HFFc6 (cell line): ENCODE measurements at regions not wholly inside any gene's neighbourhood (a gene's known extent, or its start where the extent isn't known, plus 50 kb on each side); places are given as distances from the start of the nearest gene placed in this dataset.

ENCODE experiments used
- DNase-seq: peaks from one replicate; pipeline ENCODE4 v3.0.0-alpha.2; 2018
- H3K27ac Mint-ChIP-seq: 2 replicates; pipeline ENCODE4 v1.8.0; 2020; ENCODE audit warnings: mild to moderate bottlenecking, mixed read lengths
- H3K27me3 Mint-ChIP-seq: 2 replicates; pipeline ENCODE4 v1.8.0; 2021; ENCODE audit warnings: mild to moderate bottlenecking, moderate library complexity, mixed read lengths; ENCODE audit not compliant: insufficient read depth
- H3K36me3 Mint-ChIP-seq: 2 replicates; pipeline ENCODE4 v1.8.0; 2021; ENCODE audit warnings: low read depth, mixed read lengths
- H3K4me1 Mint-ChIP-seq: 2 replicates; pipeline ENCODE4 v1.8.0; 2020; ENCODE audit warnings: low read depth, mixed read lengths
- H3K4me3 Mint-ChIP-seq: 2 replicates; pipeline ENCODE4 v1.8.0; 2020; ENCODE audit warnings: mild to moderate bottlenecking, moderate library complexity, mixed read lengths
- H3K9me3 Mint-ChIP-seq: 2 replicates; pipeline ENCODE4 v1.8.0; 2020; ENCODE audit warnings: mild to moderate bottlenecking, mixed read lengths
- CTCF ChIP-seq: fragments of 200-600 bp; sonication (generic); IDR thresholded peaks from 2 replicates; pipeline ENCODE4 v1.5.0; 2021; ENCODE audit warnings: antibody characterized with exemption, mild to moderate bottlenecking

DNA sequence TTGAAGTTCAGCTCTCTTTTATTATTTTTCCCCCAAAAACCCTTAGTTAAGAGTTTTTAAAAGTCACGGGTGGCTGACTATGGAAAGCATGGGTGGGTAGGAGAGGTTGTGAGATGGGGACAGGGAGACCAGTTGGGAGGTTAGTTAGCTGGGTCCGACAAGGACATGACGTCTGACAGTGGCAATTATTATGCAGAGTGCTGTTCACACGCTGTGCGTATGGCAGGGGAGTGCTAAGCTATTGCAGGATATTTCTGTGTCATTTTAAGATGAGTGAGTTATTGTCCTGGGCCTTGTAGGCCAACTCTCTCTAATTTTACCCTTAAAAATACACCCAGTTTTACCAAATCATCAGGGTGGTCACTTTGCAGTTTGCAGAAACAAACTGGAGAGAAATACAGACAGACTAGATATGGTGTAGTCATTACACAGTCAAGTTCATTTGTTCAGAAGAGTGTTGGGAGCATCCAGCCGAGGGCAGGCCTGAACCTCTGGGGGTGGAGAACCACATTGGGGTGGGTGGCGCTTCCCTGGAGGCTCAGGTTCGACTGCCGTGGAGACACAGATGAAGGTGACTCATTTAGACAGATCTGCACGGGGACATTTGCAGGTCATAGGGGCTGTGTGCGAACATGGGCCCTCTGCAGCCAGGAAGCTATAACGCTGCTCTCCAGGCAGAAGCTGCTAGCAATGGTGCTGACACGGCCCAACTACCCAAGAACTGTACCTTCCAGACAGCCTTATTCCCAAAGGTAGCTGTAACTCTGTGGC lies 307.6 kb downstream of the QKI start:
- H3K9me3 Mint-ChIP-seq, result peaks cover 3% of the 10 kb centered on the region; the same call in 1 of the 2 replicates
- no peak overlapping the region for H3K4me3 Mint-ChIP-seq
- TF ChIP-seq CTCF, result no peak
- no peak for DNase-seq
- no peaks in the 10 kb centered on the region for H3K4me1 Mint-ChIP-seq
- H3K27ac Mint-ChIP-seq, result no peak overlapping the region
- no peaks in the 10 kb centered on the region for H3K36me3 Mint-ChIP-seq
- H3K27me3 Mint-ChIP-seq, result peaks cover 25% of the 10 kb centered on the region

DNA sequence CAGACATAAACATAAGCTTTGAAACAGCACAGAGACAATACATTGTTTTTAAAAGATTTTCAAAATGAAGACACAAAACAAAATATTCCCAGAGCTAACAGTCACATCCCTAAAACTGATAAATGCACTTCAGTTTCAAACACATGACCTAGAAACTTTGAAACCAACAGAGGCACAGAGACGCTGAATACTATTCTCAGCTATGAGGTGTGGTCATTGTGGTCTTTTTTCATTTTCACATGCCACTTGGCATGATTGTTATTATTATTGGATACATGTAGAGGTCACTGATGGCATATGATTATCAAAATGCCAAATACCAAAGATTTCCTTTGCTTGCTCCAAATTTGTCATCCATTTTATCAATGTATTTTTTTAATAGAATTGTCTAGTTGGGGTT lies 306.9 kb downstream of the QKI start:
- Mint-ChIP-seq H3K27me3 (peaks cover 24% of the 10 kb centered on the region), H3K4me3 (no peak overlapping the region), H3K9me3 (peaks cover 5% of the 10 kb centered on the region; the same call in 1 of the 2 replicates), H3K4me1 (no peaks in the 10 kb centered on the region), H3K36me3 (no peaks in the 10 kb centered on the region), H3K27ac (no peak overlapping the region)
- no peak for DNase-seq
- no peak for TF ChIP-seq CTCF

- Mint-ChIP-seq H3K27me3 (peaks cover 18% of the 10 kb centered on the region), H3K9me3 (peaks cover 5% of the 10 kb centered on the region; the same call in 1 of the 2 replicates), H3K36me3 (no peaks in the 10 kb centered on the region), H3K4me3 (no peak overlapping the region), H3K27ac (no peak overlapping the region), H3K4me1 (no peaks in the 10 kb centered on the region)
- no peak for TF ChIP-seq CTCF
- DNase-seq, result no peak
Observed at GRCh38 chr6:163720460-163721235, 306.1 kb downstream of the QKI start.

- no peak overlapping the region for H3K4me3 Mint-ChIP-seq
- H3K36me3 Mint-ChIP-seq, result no peaks in the 10 kb centered on the region
- DNase-seq, result no peak
- peaks cover 17% of the 10 kb centered on the region for H3K27me3 Mint-ChIP-seq
- no peak for TF ChIP-seq CTCF
- H3K9me3 Mint-ChIP-seq, result peaks cover 5% of the 10 kb centered on the region; the same call in 1 of the 2 replicates
- H3K27ac Mint-ChIP-seq, result no peak overlapping the region
- no peaks in the 10 kb centered on the region for H3K4me1 Mint-ChIP-seq
Observed at GRCh38 chr6:163720005-163720404, 305.5 kb downstream of the QKI start.

GRCh38 chr6:163719028-163719742 lies 304.7 kb downstream of the QKI start:
- Mint-ChIP-seq H3K9me3 (peaks cover 5% of the 10 kb centered on the region; the same call in 1 of the 2 replicates), H3K4me1 (no peaks in the 10 kb centered on the region), H3K4me3 (no peak overlapping the region), H3K27me3 (peaks cover 14% of the 10 kb centered on the region), H3K36me3 (no peaks in the 10 kb centered on the region), H3K27ac (no peak overlapping the region)
- DNase-seq, result no peak
- no peak for TF ChIP-seq CTCF
